ENCODE measurements at regions not wholly inside any gene's neighbourhood (a gene's known extent, or its start where the extent isn't known, plus 50 kb on each side); places are given as distances from the start of the nearest gene placed in this dataset.

GRCh38 chr16:86200722-86201121 lies 301.8 kb downstream of the IRF8 start:
- no peak for TF ChIP-seq CTCF (conservative IDR thresholded peaks at IDR 0.05 in 1 of 2, IDR thresholded peaks at IDR 0.05 in 1 of 2; ENCODE audit: extremely low read depth in 1 of 2, insufficient read depth in 1 of 2, low read depth in 1 of 2, low read length in 2 of 2)
- TF ChIP-seq EZH2 (IDR thresholded peaks at IDR 0.05; ENCODE audit: borderline replicate concordance, low read length), result no peak
